ENCODE measurements at regions not wholly inside any gene's neighbourhood (a gene's known extent, or its start where the extent isn't known, plus 50 kb on each side); places are given as distances from the start of the nearest gene placed in this dataset.

- TF ChIP-seq CTCF (IDR thresholded peaks at IDR 0.05) (no peak), POLR2A (IDR thresholded peaks at IDR 0.05) (no peak)
These were observed 82.2 kb upstream of the MAFB start for GRCh38 chr20:40771308-40771610.
